ENCODE measurements at regions not wholly inside any gene's neighbourhood (a gene's known extent, or its start where the extent isn't known, plus 50 kb on each side); places are given as distances from the start of the nearest gene placed in this dataset.

DNA sequence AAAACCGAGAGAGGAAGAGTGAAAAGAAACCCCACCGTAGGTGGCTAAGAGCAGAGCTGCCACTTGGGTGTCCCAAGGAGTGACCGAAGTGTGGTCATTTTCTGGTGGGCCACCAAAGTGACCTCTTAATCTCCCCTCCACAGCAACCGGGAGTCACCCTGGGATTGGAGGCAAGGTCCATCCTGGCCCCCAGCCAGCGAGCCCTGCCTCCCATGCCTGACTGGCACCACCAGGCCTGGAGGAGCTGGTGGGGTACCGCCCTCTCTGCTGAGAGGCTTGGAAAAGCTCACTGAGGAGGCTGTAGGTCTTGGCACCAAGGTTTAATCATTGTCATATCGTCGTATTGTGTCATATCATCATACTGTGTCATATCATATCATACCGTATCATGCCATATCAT lies 74.0 kb upstream of the TRPM1 start:
- DNase-seq (ENCODE audit: low read depth) = no peak
- no peak overlapping the region for H3K4me3 ChIP-seq (ENCODE audit: low read length)
- TF ChIP-seq, protein P1, sequence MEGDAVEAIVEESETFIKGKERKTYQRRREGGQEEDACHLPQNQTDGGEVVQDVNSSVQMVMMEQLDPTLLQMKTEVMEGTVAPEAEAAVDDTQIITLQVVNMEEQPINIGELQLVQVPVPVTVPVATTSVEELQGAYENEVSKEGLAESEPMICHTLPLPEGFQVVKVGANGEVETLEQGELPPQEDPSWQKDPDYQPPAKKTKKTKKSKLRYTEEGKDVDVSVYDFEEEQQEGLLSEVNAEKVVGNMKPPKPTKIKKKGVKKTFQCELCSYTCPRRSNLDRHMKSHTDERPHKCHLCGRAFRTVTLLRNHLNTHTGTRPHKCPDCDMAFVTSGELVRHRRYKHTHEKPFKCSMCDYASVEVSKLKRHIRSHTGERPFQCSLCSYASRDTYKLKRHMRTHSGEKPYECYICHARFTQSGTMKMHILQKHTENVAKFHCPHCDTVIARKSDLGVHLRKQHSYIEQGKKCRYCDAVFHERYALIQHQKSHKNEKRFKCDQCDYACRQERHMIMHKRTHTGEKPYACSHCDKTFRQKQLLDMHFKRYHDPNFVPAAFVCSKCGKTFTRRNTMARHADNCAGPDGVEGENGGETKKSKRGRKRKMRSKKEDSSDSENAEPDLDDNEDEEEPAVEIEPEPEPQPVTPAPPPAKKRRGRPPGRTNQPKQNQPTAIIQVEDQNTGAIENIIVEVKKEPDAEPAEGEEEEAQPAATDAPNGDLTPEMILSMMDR (IDR thresholded peaks at IDR 0.05; ENCODE audit: insufficient read depth, low read depth, low read length, missing control alignments) = no peak

DNA sequence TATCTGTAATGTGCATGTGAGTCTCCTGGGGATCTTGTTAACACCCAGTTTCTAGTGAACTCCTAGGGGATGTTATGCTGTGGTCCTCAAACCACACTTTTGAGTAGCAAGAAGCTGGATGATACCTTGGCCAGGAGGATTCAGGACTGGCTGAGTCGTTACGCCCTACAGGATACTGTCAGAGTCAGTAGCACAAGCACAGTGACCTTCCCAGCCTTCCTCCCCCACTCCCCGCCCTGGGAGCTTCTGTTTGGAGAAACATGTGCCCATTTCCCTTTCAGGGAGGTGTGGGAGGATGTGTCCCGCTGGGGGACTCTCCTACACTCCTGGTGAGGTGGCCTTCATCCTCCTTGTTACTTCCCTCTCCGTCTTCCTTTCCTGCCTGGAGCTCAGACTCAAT lies 76.4 kb upstream of the TRPM1 start:
- TF ChIP-seq, protein P1 (IDR thresholded peaks at IDR 0.05; ENCODE audit: insufficient read depth, low read depth, low read length, missing control alignments) = no peak
- no peak overlapping the region for H3K4me3 ChIP-seq (ENCODE audit: low read length)
- DNase-seq (ENCODE audit: low read depth) = peak; percentile 36

DNA sequence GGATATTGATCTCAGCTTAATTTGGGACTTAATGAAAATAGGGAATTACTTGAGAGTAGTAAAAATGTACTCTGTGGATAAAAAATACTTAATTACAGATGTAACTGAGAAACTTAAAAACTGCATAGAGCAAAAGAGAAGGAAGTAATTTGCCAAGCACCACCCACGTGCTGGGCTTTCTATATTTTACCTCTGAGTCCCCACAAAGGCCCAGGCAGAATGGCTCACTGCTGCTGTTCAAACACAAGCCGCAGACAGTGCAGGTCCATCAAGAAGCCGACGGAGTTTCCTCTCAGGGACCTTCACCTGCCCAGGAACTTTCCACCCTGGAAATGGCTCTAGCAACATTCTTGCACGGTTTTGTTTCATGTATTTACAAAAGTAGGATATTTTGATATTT lies 77.2 kb upstream of the TRPM1 start:
- DNase-seq (ENCODE audit: low read depth) = no peak
- TF ChIP-seq, protein P1 (IDR thresholded peaks at IDR 0.05; ENCODE audit: insufficient read depth, low read depth, low read length, missing control alignments) = no peak
- no peak overlapping the region for H3K4me3 ChIP-seq (ENCODE audit: low read length)

DNA sequence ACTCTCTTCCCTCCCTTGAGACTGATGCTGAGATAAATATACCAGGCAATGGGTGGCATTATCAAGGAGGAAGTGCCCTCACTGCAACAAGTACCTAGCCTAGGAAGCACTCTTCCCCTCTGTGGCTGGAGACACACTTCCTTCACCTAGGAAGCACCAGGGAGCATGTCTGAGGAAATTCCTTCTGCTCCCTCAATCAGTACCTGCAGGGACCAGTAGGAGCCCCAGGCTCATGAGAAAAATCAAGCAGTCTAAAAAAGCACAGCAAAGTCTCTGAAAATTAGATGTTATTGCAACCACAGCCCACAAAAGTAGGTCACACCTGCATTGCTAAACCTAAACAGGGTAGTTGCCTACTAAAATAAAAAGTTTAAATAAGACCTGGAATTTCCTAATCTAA lies 78.2 kb upstream of the TRPM1 start:
- TF ChIP-seq, protein P1 (IDR thresholded peaks at IDR 0.05; ENCODE audit: insufficient read depth, low read depth, low read length, missing control alignments) = peak; percentile 10
- H3K4me3 ChIP-seq (ENCODE audit: low read length) = no peak overlapping the region
- DNase-seq (ENCODE audit: low read depth) = no peak

DNA sequence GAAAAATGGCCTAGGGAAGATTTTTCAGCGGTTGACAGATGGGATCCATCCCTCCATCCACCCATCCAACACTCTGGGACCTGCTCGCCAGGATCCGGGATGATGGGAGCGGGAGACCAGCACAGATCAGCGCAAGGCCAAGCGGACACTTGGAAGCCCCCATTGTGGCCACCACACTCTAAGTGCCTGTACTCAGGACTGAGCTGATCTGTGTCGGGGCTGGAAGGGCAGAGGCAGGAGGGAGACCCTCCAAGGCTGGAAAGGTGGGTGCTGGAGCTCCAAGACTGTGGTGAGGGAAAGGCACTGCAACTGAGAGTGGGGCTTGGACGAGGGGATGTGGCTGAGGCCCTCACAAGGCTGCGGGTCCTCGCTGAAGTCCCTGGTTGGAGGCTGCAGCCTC lies 91.8 kb upstream of the TRPM1 start:
- H3K4me3 ChIP-seq (ENCODE audit: low read length) = no peak overlapping the region
- TF ChIP-seq, protein P1 (IDR thresholded peaks at IDR 0.05; ENCODE audit: insufficient read depth, low read depth, low read length, missing control alignments) = no peak
- DNase-seq (ENCODE audit: low read depth) = no peak

DNA sequence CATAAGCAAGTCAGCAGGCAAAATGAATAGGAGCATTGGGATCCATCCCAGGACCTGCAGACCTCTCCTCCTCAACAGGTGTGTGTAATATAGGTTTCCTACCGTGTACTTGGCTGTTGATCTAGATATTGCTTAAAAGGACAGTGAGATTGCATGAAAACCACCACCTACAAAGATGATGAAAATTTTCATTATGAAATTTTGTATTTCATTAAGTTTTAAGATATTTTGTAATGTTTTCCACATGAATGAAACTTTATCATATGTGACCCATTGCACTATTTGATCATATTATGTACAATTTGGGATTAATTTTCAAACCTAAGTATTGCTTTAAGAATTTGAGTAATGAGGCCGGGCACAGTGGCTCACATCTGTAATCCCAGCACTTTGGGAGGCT lies 94.3 kb upstream of the TRPM1 start:
- no peak for DNase-seq (ENCODE audit: low read depth)

More for the DNA sequence above, 94.3 kb upstream of the TRPM1 start:
- no peak overlapping the region for H3K4me3 ChIP-seq (ENCODE audit: low read length)
- TF ChIP-seq, protein P1 (IDR thresholded peaks at IDR 0.05; ENCODE audit: insufficient read depth, low read depth, low read length, missing control alignments) = no peak

All from epithelial cell of esophagus (primary cell).